Dermis blood vessel endothelial cell (primary cell): ENCODE measurements at regions not wholly inside any gene's neighbourhood (a gene's known extent, or its start where the extent isn't known, plus 50 kb on each side); places are given as distances from the start of the nearest gene placed in this dataset.

Source experiments
- DNase-seq: peaks from one replicate; pipeline ENCODE4 v3.0.0; 2010

- no peak for DNase-seq
Observed at GRCh38 chr10:121102706-121103105, 251.5 kb downstream of the WDR11 start.

DNA sequence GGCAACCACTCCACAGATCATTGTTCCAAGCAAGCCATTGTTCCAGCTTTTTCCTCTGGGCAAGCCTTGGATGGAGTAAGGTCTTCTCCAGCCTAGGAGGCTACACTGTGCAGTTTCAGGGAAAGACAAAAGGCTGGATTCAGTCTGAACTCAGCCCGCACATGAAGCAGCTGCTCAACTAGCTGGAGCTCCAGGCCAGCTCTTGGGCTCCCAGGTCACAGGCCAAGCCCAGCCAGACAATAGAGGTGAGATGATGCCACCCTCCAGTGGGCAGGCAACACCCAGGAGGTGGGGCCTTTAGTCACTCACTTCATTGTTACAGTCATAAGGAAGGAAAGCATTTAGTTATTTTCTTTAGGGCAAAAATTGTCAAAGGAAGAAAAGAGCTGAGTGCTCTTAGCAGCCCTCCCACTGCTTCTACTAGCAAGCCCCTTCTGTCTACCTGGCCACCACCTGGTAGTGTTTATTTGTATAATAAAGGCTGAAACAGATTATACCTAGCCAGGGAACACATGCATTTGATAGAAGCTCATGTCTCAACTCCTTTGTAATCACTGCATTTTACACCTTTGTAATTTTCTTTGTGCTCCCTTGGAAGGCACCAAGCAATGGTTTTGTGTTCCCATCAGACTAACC is 253.4 kb downstream of the WDR11 start:
- DNase-seq: no peak

- DNase-seq: no peak
Observed at GRCh38 chr10:121106611-121107010, 255.4 kb downstream of the WDR11 start.

- no peak for DNase-seq
Observed at GRCh38 chr10:121108051-121108450, 256.9 kb downstream of the WDR11 start.

GRCh38 chr10:121110369-121110768 is 259.2 kb downstream of the WDR11 start:
- no peak for DNase-seq

DNA sequence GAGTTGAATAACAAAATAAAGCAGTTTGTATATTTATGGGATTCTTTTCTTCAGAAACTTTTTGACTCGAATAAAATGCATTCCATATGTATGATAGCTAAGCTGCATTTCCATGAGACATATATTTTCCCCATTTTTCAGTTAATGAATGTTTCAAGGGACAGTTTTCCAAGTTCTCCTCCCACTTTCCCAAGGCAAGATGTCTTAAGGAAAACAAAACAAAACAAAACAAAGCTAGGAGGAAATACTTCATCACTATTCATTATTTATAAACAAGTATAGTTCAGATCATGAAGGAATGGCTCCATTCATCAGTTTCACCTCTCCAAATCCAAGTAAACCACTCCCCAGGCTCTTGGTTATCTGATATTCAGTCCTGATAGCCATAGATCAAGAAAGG is 261.0 kb downstream of the WDR11 start:
- DNase-seq: no peak

- DNase-seq: no peak
Observed at GRCh38 chr10:121112579-121113384, 261.6 kb downstream of the WDR11 start.

GRCh38 chr10:121113385-121113696 is 262.2 kb downstream of the WDR11 start:
- DNase-seq: no peak

DNA sequence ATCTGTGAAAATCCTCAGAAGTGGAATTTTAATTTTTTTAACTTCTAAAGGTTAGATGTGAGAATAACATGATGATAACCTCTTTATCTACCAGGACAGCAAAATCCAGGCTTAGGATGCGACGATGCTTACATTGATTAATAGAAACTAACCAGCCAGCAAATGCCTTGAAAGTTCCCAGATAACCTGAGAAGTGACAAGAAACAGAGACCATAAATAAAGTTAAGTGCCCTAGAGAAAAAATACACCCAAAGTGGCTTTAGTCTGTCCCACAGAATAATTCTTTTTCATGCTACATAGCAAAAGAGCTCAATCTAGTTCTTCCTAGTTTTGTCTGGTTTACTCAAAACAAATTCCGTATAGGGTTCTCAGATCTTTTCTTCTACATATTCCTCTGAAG is 262.7 kb downstream of the WDR11 start:
- DNase-seq: no peak

DNA sequence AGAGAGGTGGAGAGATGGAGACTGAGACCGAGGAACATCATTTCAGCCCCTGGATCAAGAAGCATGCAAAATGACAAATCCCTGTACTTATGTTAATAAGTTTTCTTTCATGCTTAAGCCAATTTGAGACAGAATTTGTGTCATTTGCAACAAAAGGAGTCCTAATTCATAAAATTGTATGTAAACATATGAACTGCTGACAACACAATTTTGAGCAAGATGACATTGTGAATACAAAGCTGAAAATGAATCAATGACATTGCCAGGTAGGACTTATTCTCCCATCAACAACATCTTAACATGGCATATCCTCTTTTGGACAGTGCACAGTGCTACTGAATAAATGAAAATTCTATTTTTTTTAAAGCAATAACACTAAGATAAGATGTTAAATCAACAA is 264.0 kb downstream of the WDR11 start:
- DNase-seq: no peak

GRCh38 chr10:121121462-121121861 is 270.3 kb downstream of the WDR11 start:
- DNase-seq: no peak

DNA sequence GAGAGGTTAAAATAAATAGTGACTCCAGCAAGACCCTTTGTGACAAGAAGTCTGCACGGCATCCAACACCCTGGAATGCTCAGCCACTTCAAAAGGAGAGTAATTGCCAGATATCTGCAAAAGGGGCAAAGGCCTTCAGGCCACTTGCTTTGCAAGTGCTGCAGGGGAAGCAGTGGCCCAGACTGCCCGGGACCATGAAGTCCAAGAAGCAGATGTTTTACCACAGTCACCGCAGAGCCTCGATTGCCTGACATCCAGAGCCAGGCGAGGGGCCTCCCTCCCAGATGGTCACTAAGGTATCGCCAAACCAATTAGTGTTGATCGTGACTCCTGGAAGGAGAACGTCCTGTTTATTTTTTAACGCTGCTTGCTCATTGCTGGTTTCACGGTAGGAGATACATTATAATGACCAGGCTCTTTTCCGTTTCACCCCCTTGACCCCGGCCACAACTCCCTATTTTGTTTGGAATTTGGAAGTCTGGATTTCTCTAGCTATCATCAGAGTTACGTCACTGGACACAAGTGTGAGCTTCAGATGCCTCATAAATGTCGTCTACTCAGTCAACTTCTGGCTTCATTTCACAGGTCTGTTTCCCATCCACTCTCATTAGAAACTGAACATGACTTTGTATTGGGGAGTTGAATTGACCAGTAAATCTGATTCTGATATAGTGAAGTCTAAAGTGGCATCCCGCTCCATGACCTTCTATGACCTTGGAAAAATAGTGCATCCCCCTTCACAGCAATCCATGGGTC is 276.2 kb downstream of the WDR11 start:
- no peak for DNase-seq

- DNase-seq: no peak
Observed at GRCh38 chr10:121128164-121128563, 277.0 kb downstream of the WDR11 start.

DNA sequence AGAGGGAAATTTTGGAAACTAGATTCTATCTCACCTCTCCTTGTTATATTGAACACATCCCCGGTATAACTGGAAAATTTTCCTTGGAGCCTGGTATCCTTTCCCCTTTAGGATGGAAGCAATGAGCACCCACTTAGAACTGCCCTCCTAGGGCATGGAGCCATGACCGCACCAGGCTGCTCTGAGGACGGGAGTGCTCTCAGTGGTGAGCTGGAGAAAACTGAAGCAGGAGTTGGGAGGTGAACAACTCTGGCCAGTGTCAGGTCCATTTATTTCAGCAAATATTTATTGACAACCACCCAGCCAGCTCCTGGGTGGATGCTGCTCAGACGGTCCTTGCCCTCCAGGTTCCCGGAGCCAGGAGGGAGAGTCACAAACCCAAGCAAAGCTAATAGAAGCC is 278.1 kb downstream of the WDR11 start:
- no peak for DNase-seq

DNA sequence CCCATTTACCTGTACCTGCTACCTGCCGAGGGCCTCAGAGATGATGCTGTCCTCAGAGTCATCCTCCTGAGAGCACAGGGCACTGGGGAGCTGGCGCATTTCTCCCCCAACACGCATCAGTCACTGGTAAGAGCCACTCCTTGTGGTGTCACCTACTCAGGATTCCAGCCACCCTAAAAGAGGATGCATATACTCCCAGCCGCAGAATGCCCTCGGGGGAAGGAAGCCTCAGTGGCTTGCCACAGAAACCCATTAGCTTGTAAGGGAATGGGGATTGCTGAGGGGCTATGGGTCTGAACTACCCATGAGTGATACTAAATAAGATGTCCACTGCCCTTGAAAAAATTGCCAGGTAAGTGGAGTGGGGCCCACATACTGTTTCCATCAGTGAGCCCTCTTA is 279.2 kb downstream of the WDR11 start:
- DNase-seq: no peak

DNA sequence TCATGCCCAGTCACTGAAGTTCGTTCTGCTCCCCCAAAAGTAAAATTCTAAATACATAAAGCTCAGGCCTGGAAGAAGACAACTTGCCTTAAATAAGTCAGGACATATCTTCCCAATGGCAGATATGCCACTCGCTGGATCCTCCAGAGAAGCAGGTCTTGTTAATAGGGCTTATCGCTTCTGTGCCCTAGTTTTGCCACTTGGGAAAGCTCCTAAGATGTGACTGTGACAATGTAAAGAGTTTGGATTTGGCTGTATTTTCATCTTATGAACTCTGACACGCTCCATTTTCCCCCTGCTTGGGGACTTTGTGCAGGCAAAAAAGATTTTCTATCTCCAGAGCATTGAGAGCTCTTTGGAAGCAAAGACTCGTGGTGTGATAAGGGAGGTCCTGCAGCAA is 279.9 kb downstream of the WDR11 start:
- no peak for DNase-seq

GRCh38 chr10:121131426-121132265 is 280.5 kb downstream of the WDR11 start:
- no peak for DNase-seq

DNA sequence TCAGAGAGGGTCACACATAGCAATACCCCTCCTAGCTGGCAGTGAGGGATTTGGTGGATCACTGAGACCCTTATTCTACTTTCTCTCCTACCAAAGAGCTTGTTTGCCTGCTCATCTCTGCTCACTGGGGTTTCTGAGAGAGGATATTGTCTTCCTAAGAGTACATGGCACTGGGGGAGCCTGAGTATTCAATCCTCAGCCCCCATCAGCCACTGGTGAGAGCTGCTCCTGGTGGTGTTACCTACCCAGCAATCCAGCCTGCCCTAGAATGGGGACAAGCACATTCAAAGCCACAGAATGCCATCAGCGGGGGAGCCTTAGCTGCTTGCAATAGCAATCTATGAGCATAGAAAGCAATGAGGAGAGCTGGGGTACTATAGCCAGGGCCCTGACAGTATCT is 281.1 kb downstream of the WDR11 start:
- no peak for DNase-seq

DNA sequence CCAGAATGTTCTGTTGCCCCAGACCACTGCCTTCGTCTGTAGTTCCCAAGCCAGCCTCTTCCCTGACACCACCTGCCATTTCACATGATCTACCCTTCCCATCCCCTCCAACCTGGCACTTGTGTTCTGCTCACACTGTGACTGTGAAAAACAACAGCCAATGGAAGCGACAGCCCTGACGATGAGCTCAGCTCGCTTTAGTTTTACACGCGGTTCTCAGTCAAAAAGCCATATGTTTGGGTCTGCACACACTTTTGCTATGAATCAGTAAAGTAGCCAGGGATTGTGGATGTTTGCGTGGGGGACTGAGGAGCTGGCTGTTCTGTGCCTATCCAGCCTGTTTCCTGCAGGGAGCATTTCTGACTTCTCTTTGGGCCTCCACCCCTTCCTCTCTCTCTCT is 282.7 kb downstream of the WDR11 start:
- no peak for DNase-seq

GRCh38 chr10:121134711-121135110 is 283.5 kb downstream of the WDR11 start:
- no peak for DNase-seq

DNA sequence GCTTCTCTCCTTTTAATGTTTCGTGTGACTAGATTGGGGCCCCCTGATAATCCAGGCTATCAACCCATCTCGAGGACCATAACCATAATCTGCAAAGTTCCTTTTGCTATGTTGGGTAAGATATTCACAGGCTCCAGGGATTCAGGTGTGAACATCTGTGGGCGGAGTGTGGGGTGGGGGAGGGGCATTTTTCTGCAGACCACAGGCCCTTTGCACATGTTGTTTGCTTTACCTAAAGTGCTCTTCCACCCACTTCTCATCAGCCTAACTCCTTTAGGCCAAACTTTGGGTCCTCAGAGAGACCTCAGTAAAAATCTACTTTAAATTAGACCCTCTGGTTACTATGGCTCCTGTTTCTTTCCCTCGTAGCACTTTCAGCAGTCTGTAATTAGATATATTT is 284.4 kb downstream of the WDR11 start:
- no peak for DNase-seq

- no peak for DNase-seq
Observed at GRCh38 chr10:121137533-121137932, 286.4 kb downstream of the WDR11 start.
